ENCODE measurements at regions not wholly inside any gene's neighbourhood (a gene's known extent, or its start where the extent isn't known, plus 50 kb on each side); places are given as distances from the start of the nearest gene placed in this dataset.
A peak's percentile ranks its signal among the peaks of the same experiment; 100 is the strongest.

- no CpG with 5 or more reads among the region's 3 CpGs for WGBS (ENCODE audit: extremely low coverage, insufficient coverage, insufficient read length)
- Histone ChIP-seq H4K12ac (ENCODE audit: low read depth, low read length) (no peak overlapping the region), H3K23ac (ENCODE audit: low read length) (no peak overlapping the region), H3K4me2 (ENCODE audit: low read length) (no peak overlapping the region), H3K4me3 (ENCODE audit: low read depth, low read length) (no peak overlapping the region), H3K4me1 (ENCODE audit: control insufficient read depth in 1 of 2, insufficient read depth in 2 of 2, low read length in 2 of 2) (no peaks in the 10 kb centered on the region), H2BK12ac (ENCODE audit: low read length) (no peak overlapping the region), H2BK120ac (ENCODE audit: insufficient read depth, low read length, poor library complexity) (no peak overlapping the region), H3K9me3 (ENCODE audit: insufficient read depth, low read depth, low read length) (no peaks in the 10 kb centered on the region), H3K27me3 (ENCODE audit: insufficient read depth, low read length) (no peaks in the 10 kb centered on the region), H4K91ac (ENCODE audit: low read depth, low read length) (no peak overlapping the region), H2AFZ (ENCODE audit: insufficient read depth, low read length, poor library complexity) (no peak overlapping the region), H3K4ac (ENCODE audit: low read depth, low read length) (no peak overlapping the region), H4K8ac (ENCODE audit: low read depth, low read length) (no peak overlapping the region), H3K27ac (ENCODE audit: low read depth, low read length) (no peak overlapping the region), H3K36me3 (ENCODE audit: control insufficient read depth in 1 of 2, insufficient read depth in 2 of 2, low read length in 2 of 2) (no peaks in the 10 kb centered on the region), H3K18ac (ENCODE audit: low read length) (no peak overlapping the region), H3K79me1 (ENCODE audit: low read length) (no peaks in the 10 kb centered on the region), H2AK5ac (ENCODE audit: low read length) (no peak overlapping the region), H2BK5ac (ENCODE audit: low read depth, low read length, poor library complexity) (no peak overlapping the region), H3K9ac (ENCODE audit: low read length) (no peak overlapping the region), H3K79me2 (ENCODE audit: control insufficient read depth, insufficient read depth, low read length, poor library complexity) (no peaks in the 10 kb centered on the region), H3K14ac (ENCODE audit: low read length) (no peak overlapping the region)
- no peak for DNase-seq
Measured at GRCh38 chr9:108311745-108312144, 544.0 kb downstream of the ACTL7B start.

DNA sequence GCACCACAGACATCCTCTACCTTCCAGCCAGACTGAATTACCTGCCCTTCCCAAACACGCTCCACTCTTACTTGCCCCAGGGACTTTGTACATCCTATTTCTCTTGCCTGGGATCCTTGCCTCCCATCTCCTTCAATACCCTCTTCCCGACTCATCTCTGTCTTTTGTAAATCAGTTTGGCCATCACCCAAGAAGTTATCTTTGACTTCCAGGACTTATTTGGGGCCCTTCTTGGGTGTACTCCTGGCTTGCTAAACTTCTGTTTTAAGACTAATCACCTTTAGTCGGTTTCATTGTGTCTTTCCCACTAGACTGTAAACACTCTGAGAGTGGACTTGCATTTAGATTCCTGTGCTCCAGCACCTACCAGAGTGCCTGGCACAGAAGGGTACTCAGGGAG is 545.6 kb downstream of the ACTL7B start:
- H3K9ac ChIP-seq (ENCODE audit: low read length): no peak overlapping the region
- H2BK5ac ChIP-seq (ENCODE audit: low read depth, low read length, poor library complexity): no peak overlapping the region
- H3K79me1 ChIP-seq (ENCODE audit: low read length): no peaks in the 10 kb centered on the region
- no peaks in the 10 kb centered on the region for H3K27me3 ChIP-seq (ENCODE audit: insufficient read depth, low read length)
- H3K4ac ChIP-seq (ENCODE audit: low read depth, low read length): no peak overlapping the region
- no peak overlapping the region for H3K23ac ChIP-seq (ENCODE audit: low read length)
- no peaks in the 10 kb centered on the region for H3K4me1 ChIP-seq (ENCODE audit: control insufficient read depth in 1 of 2, insufficient read depth in 2 of 2, low read length in 2 of 2)
- H3K27ac ChIP-seq (ENCODE audit: low read depth, low read length): no peak overlapping the region
- H3K9me3 ChIP-seq (ENCODE audit: insufficient read depth, low read depth, low read length): no peaks in the 10 kb centered on the region
- no peak overlapping the region for H3K4me2 ChIP-seq (ENCODE audit: low read length)
- H3K4me3 ChIP-seq (ENCODE audit: low read depth, low read length): no peak overlapping the region
- no peak overlapping the region for H2AK5ac ChIP-seq (ENCODE audit: low read length)
- H3K79me2 ChIP-seq (ENCODE audit: control insufficient read depth, insufficient read depth, low read length, poor library complexity): no peaks in the 10 kb centered on the region
- H4K8ac ChIP-seq (ENCODE audit: low read depth, low read length): no peak overlapping the region
- H3K14ac ChIP-seq (ENCODE audit: low read length): no peak overlapping the region
- no peaks in the 10 kb centered on the region for H3K36me3 ChIP-seq (ENCODE audit: control insufficient read depth in 1 of 2, insufficient read depth in 2 of 2, low read length in 2 of 2)
- H2BK12ac ChIP-seq (ENCODE audit: low read length): no peak overlapping the region
- no peak overlapping the region for H2AFZ ChIP-seq (ENCODE audit: insufficient read depth, low read length, poor library complexity)
- no peak for DNase-seq
- no peak overlapping the region for H4K91ac ChIP-seq (ENCODE audit: low read depth, low read length)
- H3K18ac ChIP-seq (ENCODE audit: low read length): no peak overlapping the region
- H2BK120ac ChIP-seq (ENCODE audit: insufficient read depth, low read length, poor library complexity): no peak overlapping the region
- WGBS (ENCODE audit: extremely low coverage, insufficient coverage, insufficient read length): no CpG with 5 or more reads among the region's 3 CpGs
- H4K12ac ChIP-seq (ENCODE audit: low read depth, low read length): no peak overlapping the region

DNA sequence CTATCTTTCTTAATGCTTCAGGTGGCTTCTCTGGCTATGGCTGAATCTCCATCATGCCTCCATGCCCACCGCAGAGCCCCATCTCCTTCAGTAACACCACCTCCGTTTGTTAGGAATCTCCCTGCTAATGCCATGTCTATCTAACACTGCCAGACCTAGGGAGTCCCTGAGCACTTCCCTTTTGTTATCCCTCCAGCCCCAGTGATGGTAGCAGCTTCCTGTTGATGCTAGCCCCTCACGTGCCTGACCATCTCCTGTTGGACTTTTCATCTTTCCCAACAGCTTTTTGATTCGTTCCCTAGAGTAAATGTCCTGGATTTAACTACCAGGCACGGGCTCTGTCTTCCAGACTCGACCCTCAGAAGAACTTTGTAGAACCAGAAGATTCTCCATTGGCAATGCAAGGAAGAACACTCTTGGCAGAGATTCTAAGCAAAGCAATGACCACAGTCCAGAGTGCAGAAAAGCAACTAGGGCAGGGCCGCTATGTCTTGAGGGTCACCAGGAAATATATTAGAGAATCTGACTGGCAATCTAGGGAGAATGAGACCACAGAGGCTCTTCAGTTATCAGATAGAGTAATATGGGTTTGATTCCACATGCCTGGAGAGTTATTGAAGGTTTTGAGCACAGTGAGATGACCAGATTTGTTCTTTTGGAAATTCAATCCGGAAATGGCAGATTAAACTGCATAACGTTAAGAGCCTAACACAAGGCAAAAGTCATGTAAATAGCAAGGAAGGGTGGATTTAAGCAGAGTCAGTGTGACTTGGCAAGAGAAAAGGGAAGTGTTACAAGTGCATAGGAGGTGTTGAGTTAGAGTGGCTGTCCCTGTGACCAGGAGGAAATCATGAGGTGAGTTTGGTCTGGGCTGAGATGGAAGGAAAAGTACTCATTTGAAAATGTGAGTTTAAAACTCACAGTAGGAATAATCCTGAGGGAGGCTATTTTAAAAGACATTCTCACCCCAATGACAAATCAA is 555.2 kb downstream of the ACTL7B start:
- Histone ChIP-seq H3K36me3 (ENCODE audit: control insufficient read depth in 1 of 2, insufficient read depth in 2 of 2, low read length in 2 of 2) (no peaks in the 10 kb centered on the region), H3K14ac (ENCODE audit: low read length) (no peak overlapping the region), H3K18ac (ENCODE audit: low read length) (no peak overlapping the region), H3K9me3 (ENCODE audit: insufficient read depth, low read depth, low read length) (no peaks in the 10 kb centered on the region), H3K9ac (ENCODE audit: low read length) (no peak overlapping the region), H2AFZ (ENCODE audit: insufficient read depth, low read length, poor library complexity) (no peak overlapping the region), H2AK5ac (ENCODE audit: low read length) (no peak overlapping the region), H3K4ac (ENCODE audit: low read depth, low read length) (no peak overlapping the region), H3K27ac (ENCODE audit: low read depth, low read length) (no peak overlapping the region), H2BK120ac (ENCODE audit: insufficient read depth, low read length, poor library complexity) (no peak overlapping the region), H2BK12ac (ENCODE audit: low read length) (no peak overlapping the region), H4K91ac (ENCODE audit: low read depth, low read length) (no peak overlapping the region), H4K8ac (ENCODE audit: low read depth, low read length) (no peak overlapping the region), H3K79me2 (ENCODE audit: control insufficient read depth, insufficient read depth, low read length, poor library complexity) (no peaks in the 10 kb centered on the region), H2BK5ac (ENCODE audit: low read depth, low read length, poor library complexity) (no peak overlapping the region), H3K4me1 (ENCODE audit: control insufficient read depth in 1 of 2, insufficient read depth in 2 of 2, low read length in 2 of 2) (no peaks in the 10 kb centered on the region), H3K79me1 (ENCODE audit: low read length) (no peaks in the 10 kb centered on the region), H3K4me2 (ENCODE audit: low read length) (no peak overlapping the region), H3K27me3 (ENCODE audit: insufficient read depth, low read length) (no peaks in the 10 kb centered on the region), H3K4me3 (ENCODE audit: low read depth, low read length) (no peak overlapping the region), H4K12ac (ENCODE audit: low read depth, low read length) (no peak overlapping the region), H3K23ac (ENCODE audit: low read length) (no peak overlapping the region)
- no peak for DNase-seq
- no CpG with 5 or more reads among the region's 9 CpGs for WGBS (ENCODE audit: extremely low coverage, insufficient coverage, insufficient read length)

DNA sequence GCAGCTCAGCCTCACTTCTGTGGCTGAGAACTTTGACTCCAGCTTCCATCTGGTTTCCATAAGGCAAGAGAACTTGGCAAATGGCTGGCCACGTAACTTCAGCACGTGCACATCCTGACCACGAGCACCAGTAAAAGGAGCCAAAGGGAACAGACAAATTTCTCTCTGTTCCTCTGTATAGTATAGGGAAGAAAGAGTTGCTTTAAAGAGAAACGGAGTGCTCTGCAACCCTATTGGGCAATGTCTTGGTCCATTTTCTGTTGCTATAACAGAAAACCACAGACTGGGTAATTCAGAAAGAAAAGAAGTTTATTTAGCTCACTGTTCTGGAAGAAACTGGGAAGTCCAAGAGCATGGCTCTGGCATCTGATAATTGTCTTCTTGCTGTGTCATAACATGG is 558.7 kb downstream of the ACTL7B start:
- Histone ChIP-seq H3K4me2 (ENCODE audit: low read length) (no peak overlapping the region), H3K79me1 (ENCODE audit: low read length) (no peaks in the 10 kb centered on the region), H3K27me3 (ENCODE audit: insufficient read depth, low read length) (no peaks in the 10 kb centered on the region), H3K79me2 (ENCODE audit: control insufficient read depth, insufficient read depth, low read length, poor library complexity) (no peaks in the 10 kb centered on the region), H3K9ac (ENCODE audit: low read length) (no peak overlapping the region), H3K27ac (ENCODE audit: low read depth, low read length) (no peak overlapping the region), H3K9me3 (ENCODE audit: insufficient read depth, low read depth, low read length) (no peaks in the 10 kb centered on the region), H3K18ac (ENCODE audit: low read length) (no peak overlapping the region), H3K4me3 (ENCODE audit: low read depth, low read length) (no peak overlapping the region), H2AFZ (ENCODE audit: insufficient read depth, low read length, poor library complexity) (no peak overlapping the region), H3K36me3 (ENCODE audit: control insufficient read depth in 1 of 2, insufficient read depth in 2 of 2, low read length in 2 of 2) (no peaks in the 10 kb centered on the region), H3K23ac (ENCODE audit: low read length) (no peak overlapping the region), H3K4me1 (ENCODE audit: control insufficient read depth in 1 of 2, insufficient read depth in 2 of 2, low read length in 2 of 2) (no peaks in the 10 kb centered on the region), H4K91ac (ENCODE audit: low read depth, low read length) (no peak overlapping the region), H2BK12ac (ENCODE audit: low read length) (no peak overlapping the region), H3K4ac (ENCODE audit: low read depth, low read length) (no peak overlapping the region), H2BK120ac (ENCODE audit: insufficient read depth, low read length, poor library complexity) (no peak overlapping the region), H2AK5ac (ENCODE audit: low read length) (no peak overlapping the region), H4K12ac (ENCODE audit: low read depth, low read length) (no peak overlapping the region), H4K8ac (ENCODE audit: low read depth, low read length) (no peak overlapping the region), H3K14ac (ENCODE audit: low read length) (no peak overlapping the region), H2BK5ac (ENCODE audit: low read depth, low read length, poor library complexity) (no peak overlapping the region)
- DNase-seq: peak in 1 of 2 donors; percentile 3
- WGBS (ENCODE audit: extremely low coverage, insufficient coverage, insufficient read length): no CpG with 5 or more reads among the region's 4 CpGs
